NCI-H1417 (cell line): ENCODE measurements at regions not wholly inside any gene's neighbourhood (a gene's known extent, or its start where the extent isn't known, plus 50 kb on each side); places are given as distances from the start of the nearest gene placed in this dataset.
A peak's percentile ranks its signal among the peaks of the same experiment; 100 is the strongest.

ENCODE experiments used
- DNase-seq, 3 experiments: peaks; one replicate each; lab custom pipeline; 2025; lab: John Stamatoyannopoulos, UW

- DNase-seq, result no peak
Observed at GRCh38 chr6:44531442-44532015, 144.0 kb downstream of the CDC5L start.

GRCh38 chr6:44533421-44533820 lies 145.9 kb downstream of the CDC5L start:
- no peak for DNase-seq

- DNase-seq, result no peak
Observed at GRCh38 chr6:44534291-44534690, 146.8 kb downstream of the CDC5L start.

GRCh38 chr6:44535446-44535845 lies 147.9 kb downstream of the CDC5L start:
- DNase-seq, result no peak

- no peak for DNase-seq
Observed at GRCh38 chr6:44535967-44536366, 148.5 kb downstream of the CDC5L start.

GRCh38 chr6:44537306-44538049 lies 150.0 kb downstream of the CDC5L start:
- DNase-seq, result peak; percentile 17 to 55 (median 49)

GRCh38 chr6:44538131-44538806 lies 150.8 kb downstream of the CDC5L start:
- peak in 1 of 3 experiments; percentile 28 for DNase-seq

- DNase-seq, result no peak
Observed at GRCh38 chr6:44538807-44539201, 151.3 kb downstream of the CDC5L start.

- DNase-seq, result no peak
Observed at GRCh38 chr6:44539701-44540355, 152.3 kb downstream of the CDC5L start.

- no peak for DNase-seq
Observed at GRCh38 chr6:44540881-44541280, 153.4 kb downstream of the CDC5L start.

- no peak for DNase-seq
Observed at GRCh38 chr6:44542401-44543116, 155.1 kb downstream of the CDC5L start.

- DNase-seq, result no peak
Observed at GRCh38 chr6:44543664-44544063, 156.2 kb downstream of the CDC5L start.

GRCh38 chr6:44545224-44545623 lies 157.7 kb downstream of the CDC5L start:
- no peak for DNase-seq

GRCh38 chr6:44548319-44548718 lies 160.8 kb downstream of the CDC5L start:
- no peak for DNase-seq

GRCh38 chr6:44549516-44549915 lies 162.0 kb downstream of the CDC5L start:
- DNase-seq, result no peak

GRCh38 chr6:44554194-44554593 lies 166.7 kb downstream of the CDC5L start:
- no peak for DNase-seq

- no peak for DNase-seq
Observed at GRCh38 chr6:44554861-44555260, 167.4 kb downstream of the CDC5L start.

GRCh38 chr6:44556046-44556445 lies 168.5 kb downstream of the CDC5L start:
- peak; percentile 2 to 5 (median 3) for DNase-seq

GRCh38 chr6:44558024-44558831 lies 170.7 kb downstream of the CDC5L start:
- DNase-seq, result peak in 2 of 3 experiments; percentile 35 to 48

GRCh38 chr6:44558832-44559251 lies 171.3 kb downstream of the CDC5L start:
- no peak for DNase-seq
